Upper lobe of right lung (tissue), 1 donor: ENCODE measurements at regions not wholly inside any gene's neighbourhood (a gene's known extent, or its start where the extent isn't known, plus 50 kb on each side); places are given as distances from the start of the nearest gene placed in this dataset.

Experiments used
- ATAC-seq: fragments of 200-7000 bp; cut with Tn5 transposase; one replicate; pipeline ENCODE4 v1.9.1; 2020; ENCODE audit warnings: mild to moderate bottlenecking, moderate library complexity
- DNase-seq: peaks from one replicate; pipeline ENCODE4 v3.0.0-alpha.2; 2020
- H3K27ac ChIP-seq: fragments of 200-600 bp; one replicate; pipeline ENCODE4 v1.8.0; 2022
- H3K27me3 ChIP-seq: fragments of 200-600 bp; one replicate; pipeline ENCODE4 v1.8.0; 2022; ENCODE audit warnings: mild to moderate bottlenecking
- H3K36me3 ChIP-seq: fragments of 200-600 bp; one replicate; pipeline ENCODE4 v1.8.0; 2022
- H3K4me1 ChIP-seq: fragments of 200-600 bp; one replicate; pipeline ENCODE4 v1.8.0; 2022
- H3K4me3 ChIP-seq: fragments of 200-600 bp; one replicate; pipeline ENCODE4 v1.8.0; 2022; ENCODE audit warnings: mild to moderate bottlenecking
- H3K9me3 ChIP-seq: fragments of 200-600 bp; one replicate; pipeline ENCODE4 v1.8.0; 2022
- CTCF ChIP-seq: fragments of 200-600 bp; IDR thresholded peaks from one replicate; pipeline ENCODE4 v1.8.0; 2022; ENCODE audit warnings: antibody characterized with exemption
- intact Hi-C: fragments of 100-400 bp; cut with DNase I; formaldehyde crosslinking; loops from one replicate; pipeline ENCODE4 v1.11.0; 2022
- donor health status: DM: no; HTN: yes; CAD: no; lungs with severe emphysema.

- no peaks in the 10 kb centered on the region for H3K27me3 ChIP-seq
- TF ChIP-seq CTCF = no peak
- no peak overlapping the region for H3K27ac ChIP-seq
- ATAC-seq (no peak), DNase-seq (no peak)
- H3K4me1 ChIP-seq = no peaks in the 10 kb centered on the region
- H3K9me3 ChIP-seq = no peaks in the 10 kb centered on the region
- H3K4me3 ChIP-seq = no peak overlapping the region
- intact Hi-C loops = no loop called here
- no peaks in the 10 kb centered on the region for H3K36me3 ChIP-seq
These were observed 69.3 kb upstream of the SOX4 start for GRCh38 chr6:21524201-21524600.

GRCh38 chr6:21526974-21527373 is 66.6 kb upstream of the SOX4 start:
- intact Hi-C loops = no loop called here
- no peak for TF ChIP-seq CTCF
- Histone ChIP-seq H3K36me3 (no peaks in the 10 kb centered on the region), H3K27ac (no peak overlapping the region), H3K27me3 (no peaks in the 10 kb centered on the region), H3K4me3 (no peak overlapping the region), H3K4me1 (no peaks in the 10 kb centered on the region), H3K9me3 (no peaks in the 10 kb centered on the region)
- no peak for DNase-seq
- no peak for ATAC-seq

- Histone ChIP-seq H3K9me3 (no peaks in the 10 kb centered on the region), H3K27me3 (no peaks in the 10 kb centered on the region), H3K4me3 (no peak overlapping the region), H3K4me1 (no peaks in the 10 kb centered on the region), H3K27ac (no peak overlapping the region), H3K36me3 (no peaks in the 10 kb centered on the region)
- intact Hi-C loops = no loop called here
- ATAC-seq = no peak
- no peak for TF ChIP-seq CTCF
- no peak for DNase-seq
These were observed 65.8 kb upstream of the SOX4 start for GRCh38 chr6:21527731-21528130.

GRCh38 chr6:21529431-21529830 is 64.1 kb upstream of the SOX4 start:
- no peak overlapping the region for H3K4me3 ChIP-seq
- intact Hi-C loops = no loop called here
- no peaks in the 10 kb centered on the region for H3K36me3 ChIP-seq
- H3K27me3 ChIP-seq = no peaks in the 10 kb centered on the region
- no peak overlapping the region for H3K27ac ChIP-seq
- no peak for DNase-seq
- H3K4me1 ChIP-seq = no peaks in the 10 kb centered on the region
- no peak for ATAC-seq
- H3K9me3 ChIP-seq = no peaks in the 10 kb centered on the region
- no peak for TF ChIP-seq CTCF

GRCh38 chr6:21531393-21531792 is 62.2 kb upstream of the SOX4 start:
- Histone ChIP-seq H3K9me3 (no peaks in the 10 kb centered on the region), H3K36me3 (no peaks in the 10 kb centered on the region), H3K27ac (no peak overlapping the region), H3K4me3 (no peak overlapping the region), H3K4me1 (no peaks in the 10 kb centered on the region), H3K27me3 (no peaks in the 10 kb centered on the region)
- DNase-seq (no peak), ATAC-seq (no peak)
- intact Hi-C loops = no loop called here
- TF ChIP-seq CTCF = no peak

GRCh38 chr6:21533678-21534077 is 59.9 kb upstream of the SOX4 start:
- intact Hi-C loops = no loop called here
- Histone ChIP-seq H3K9me3 (no peaks in the 10 kb centered on the region), H3K27me3 (no peaks in the 10 kb centered on the region), H3K4me1 (no peaks in the 10 kb centered on the region), H3K27ac (no peak overlapping the region), H3K36me3 (no peaks in the 10 kb centered on the region), H3K4me3 (no peak overlapping the region)
- DNase-seq (no peak), ATAC-seq (no peak)
- TF ChIP-seq CTCF = no peak
